ENCODE measurements at regions not wholly inside any gene's neighbourhood (a gene's known extent, or its start where the extent isn't known, plus 50 kb on each side); places are given as distances from the start of the nearest gene placed in this dataset.
A peak's percentile ranks its signal among the peaks of the same experiment; 100 is the strongest.

DNA sequence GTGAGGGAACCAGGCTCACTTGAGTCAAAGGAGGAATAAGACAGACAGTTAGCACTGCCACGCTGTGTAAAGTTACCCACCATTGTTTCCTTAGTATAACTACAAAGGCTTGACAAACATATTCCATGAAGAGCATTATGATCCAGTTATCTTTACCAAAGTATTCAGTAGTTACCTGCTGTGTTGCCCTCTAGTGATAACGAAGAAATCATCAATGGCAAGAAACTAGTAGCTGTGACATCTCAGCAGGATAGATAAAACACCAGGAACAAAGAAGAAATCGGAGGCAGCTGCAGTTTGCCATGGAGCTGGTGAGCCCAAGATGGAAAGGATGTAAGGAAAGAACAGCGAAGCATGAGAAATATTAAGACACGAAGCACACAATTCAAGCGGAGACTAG is 215.3 kb upstream of the FSHR start:
- Histone ChIP-seq H3K27ac (ENCODE audit: low read depth, low read length) (no peak overlapping the region), H3K4me1 (ENCODE audit: control insufficient read depth, insufficient read depth, low read length) (peaks cover 29% of the 10 kb centered on the region), H3K4me3 (ENCODE audit: low read length) (no peak overlapping the region), H3K36me3 (ENCODE audit: control insufficient read depth, insufficient read depth, low read length) (no peaks in the 10 kb centered on the region), H3K9ac (ENCODE audit: extremely low read depth, low read length, poor library complexity, severe bottlenecking) (no peak overlapping the region), H3K27me3 (ENCODE audit: control insufficient read depth, insufficient read depth, low read length, poor library complexity, severe bottlenecking) (no peaks in the 10 kb centered on the region), H3K9me3 (ENCODE audit: control insufficient read depth, low read length) (no peaks in the 10 kb centered on the region)
- WGBS, 2 experiments (ENCODE audit: insufficient coverage in 1 of 2, insufficient read length in 1 of 2): 44 to 68% methylated on average over 3 to 6 of the region's 6 CpGs
- H3K27ac Mint-ChIP-seq: no peak overlapping the region
- H3K4me1 Mint-ChIP-seq: peaks cover 47% of the 10 kb centered on the region
- no peak overlapping the region for H3K4me3 Mint-ChIP-seq
- TF ChIP-seq CTCF (conservative IDR thresholded peaks at IDR 0.05): no peak
- no peaks in the 10 kb centered on the region for H3K27me3 Mint-ChIP-seq (ENCODE audit: insufficient read depth)
- H3K36me3 Mint-ChIP-seq (ENCODE audit: low read depth): no peaks in the 10 kb centered on the region
- DNase-seq: no peak
- H3K9me3 Mint-ChIP-seq: no peaks in the 10 kb centered on the region

DNA sequence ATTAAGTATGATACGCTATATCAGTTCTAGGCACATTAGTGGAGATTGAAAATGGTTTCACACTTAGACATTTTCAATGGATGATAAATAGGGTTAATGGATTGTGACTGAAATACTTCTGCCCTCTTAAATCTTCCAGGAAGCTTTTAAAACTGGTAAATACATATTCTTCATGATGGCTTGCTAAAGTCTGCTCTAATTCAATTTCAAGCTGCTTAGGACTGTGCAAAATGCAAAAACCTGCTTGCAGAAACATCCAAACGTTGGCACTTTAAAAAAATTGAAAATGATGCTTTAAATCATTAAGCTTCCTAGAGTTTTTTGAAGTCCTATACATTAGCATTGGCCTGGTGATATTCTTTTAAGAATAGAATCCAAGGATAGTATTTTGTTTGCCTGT is 214.8 kb upstream of the FSHR start:
- Histone ChIP-seq H3K4me1 (ENCODE audit: control insufficient read depth, insufficient read depth, low read length) (peaks cover 29% of the 10 kb centered on the region), H3K36me3 (ENCODE audit: control insufficient read depth, insufficient read depth, low read length) (no peaks in the 10 kb centered on the region), H3K9ac (ENCODE audit: extremely low read depth, low read length, poor library complexity, severe bottlenecking) (no peak overlapping the region), H3K9me3 (ENCODE audit: control insufficient read depth, low read length) (no peaks in the 10 kb centered on the region), H3K4me3 (ENCODE audit: low read length) (no peak overlapping the region), H3K27ac (ENCODE audit: low read depth, low read length) (no peak overlapping the region), H3K27me3 (ENCODE audit: control insufficient read depth, insufficient read depth, low read length, poor library complexity, severe bottlenecking) (no peaks in the 10 kb centered on the region)
- H3K27ac Mint-ChIP-seq: no peak overlapping the region
- H3K4me3 Mint-ChIP-seq: no peak overlapping the region
- H3K9me3 Mint-ChIP-seq: no peaks in the 10 kb centered on the region
- WGBS, 2 experiments (ENCODE audit: insufficient coverage in 1 of 2, insufficient read length in 1 of 2): 76 to 80% methylated on average over 2 of the region's 2 CpGs
- H3K27me3 Mint-ChIP-seq (ENCODE audit: insufficient read depth): no peaks in the 10 kb centered on the region
- no peak for TF ChIP-seq CTCF (conservative IDR thresholded peaks at IDR 0.05)
- H3K36me3 Mint-ChIP-seq (ENCODE audit: low read depth): no peaks in the 10 kb centered on the region
- DNase-seq: no peak
- H3K4me1 Mint-ChIP-seq: peaks cover 47% of the 10 kb centered on the region

DNA sequence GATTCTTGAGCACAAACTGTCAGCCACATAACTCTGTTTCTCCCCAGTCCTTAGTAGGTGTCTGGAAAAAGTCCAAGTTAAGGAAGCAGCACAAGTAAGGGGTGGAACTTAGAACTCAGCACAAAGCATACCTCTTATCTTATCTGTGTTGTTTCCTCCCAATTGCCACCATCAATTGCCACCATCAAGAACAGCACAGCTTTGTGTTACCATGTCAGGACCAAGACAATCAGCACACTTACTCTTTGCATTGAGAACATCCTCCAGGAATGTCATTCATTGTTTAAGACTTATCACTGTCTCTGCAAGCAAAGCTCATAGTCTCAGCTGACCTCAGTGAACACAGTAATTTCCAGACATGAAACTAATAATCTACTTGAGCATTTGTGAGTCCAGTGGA is 212.7 kb upstream of the FSHR start:
- Mint-ChIP-seq H3K4me1 (peaks cover 47% of the 10 kb centered on the region), H3K27me3 (ENCODE audit: insufficient read depth) (peaks cover 1% of the 10 kb centered on the region), H3K36me3 (ENCODE audit: low read depth) (peaks cover 5% of the 10 kb centered on the region), H3K4me3 (no peak overlapping the region), H3K27ac (peak overlapping the region; percentile 85), H3K9me3 (peaks cover 12% of the 10 kb centered on the region)
- Histone ChIP-seq H3K4me1 (ENCODE audit: control insufficient read depth, insufficient read depth, low read length) (peaks cover 23% of the 10 kb centered on the region), H3K9ac (ENCODE audit: extremely low read depth, low read length, poor library complexity, severe bottlenecking) (no peak overlapping the region), H3K9me3 (ENCODE audit: control insufficient read depth, low read length) (peaks cover 13% of the 10 kb centered on the region), H3K4me3 (ENCODE audit: low read length) (peak overlapping the region; percentile 9), H3K27me3 (ENCODE audit: control insufficient read depth, insufficient read depth, low read length, poor library complexity, severe bottlenecking) (no peaks in the 10 kb centered on the region), H3K27ac (ENCODE audit: low read depth, low read length) (no peak overlapping the region), H3K36me3 (ENCODE audit: control insufficient read depth, insufficient read depth, low read length) (no peaks in the 10 kb centered on the region)
- TF ChIP-seq CTCF (conservative IDR thresholded peaks at IDR 0.05): no peak
- peak; percentile 51 for DNase-seq
